C4-2B (cell line): ENCODE measurements at regions not wholly inside any gene's neighbourhood (a gene's known extent, or its start where the extent isn't known, plus 50 kb on each side); places are given as distances from the start of the nearest gene placed in this dataset.

ENCODE experiments used
- CTCF ChIP-seq: fragments of 450-650 bp; conservative IDR thresholded peaks from 2 replicates; pipeline ENCODE4 v1.5.1; 2017; ENCODE audit warnings: mild to moderate bottlenecking
- ZFX ChIP-seq: fragments of 450-650 bp; IDR thresholded peaks from 2 replicates; pipeline ENCODE4 v1.6.1; 2017

DNA sequence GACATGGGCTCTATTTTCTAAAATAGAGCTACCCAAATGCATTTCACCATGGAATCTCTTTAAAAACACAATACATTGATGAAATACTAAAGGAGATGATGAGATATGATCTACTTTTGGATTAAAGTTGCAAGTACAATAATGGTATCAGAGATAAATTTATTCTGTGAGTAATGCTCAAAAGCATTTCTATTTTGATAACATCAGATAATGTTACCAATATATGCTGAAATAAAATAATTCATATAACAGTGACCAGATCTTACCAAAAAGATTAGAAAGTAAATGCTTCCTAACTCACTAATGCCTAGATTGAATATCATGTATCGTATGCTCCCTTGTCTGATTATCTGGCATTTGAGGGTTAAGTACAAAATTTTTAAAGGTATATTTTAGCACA is 761.8 kb upstream of the ZNF608 start:
- TF ChIP-seq CTCF = no peak
- no peak for TF ChIP-seq ZFX
